22Rv1 (cell line): ENCODE measurements at regions not wholly inside any gene's neighbourhood (a gene's known extent, or its start where the extent isn't known, plus 50 kb on each side); places are given as distances from the start of the nearest gene placed in this dataset.
"Not testable (repeated sequence)": the region's sequence is repeated elsewhere in the genome, so short reads cannot be mapped to it uniquely, and the experiment has no call there.

ENCODE experiments used
- H3K27ac ChIP-seq: fragments of 450-650 bp; 2 replicates; pipeline ENCODE4 v1.5.1; 2017
- ZFX ChIP-seq: fragments of 450-650 bp; IDR thresholded peaks from 2 replicates; pipeline ENCODE4 v1.6.1; 2017; ENCODE audit warnings: antibody characterized with exemption, borderline replicate concordance
- TF ChIP-seq, protein P1 (sequence below): fragments of 450-650 bp; IDR thresholded peaks from 2 replicates; pipeline ENCODE4 v1.5.1; 2017; ENCODE audit warnings: mild to moderate bottlenecking

DNA sequence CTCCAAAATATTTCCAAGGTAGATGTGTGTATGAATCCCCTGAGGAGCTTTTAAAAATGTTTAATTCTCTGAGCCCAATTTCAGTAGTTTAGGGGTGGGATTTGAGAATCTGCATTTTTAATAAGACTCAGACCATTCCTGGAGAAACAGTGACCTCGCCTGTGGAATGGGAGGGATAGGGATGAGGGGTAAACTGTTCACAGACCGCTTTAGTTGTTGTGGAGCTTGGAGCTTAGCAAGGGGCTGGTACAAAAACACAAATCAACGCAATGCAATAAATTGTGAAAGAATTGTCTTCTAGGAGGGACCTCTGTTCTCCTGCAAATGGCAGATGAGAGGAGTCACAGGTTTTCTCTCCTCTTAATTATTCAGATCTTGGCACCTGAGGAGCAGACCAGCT is 239.3 kb upstream of the SULF2 start:
- H3K27ac ChIP-seq = no peak overlapping the region
- TF ChIP-seq, protein P1, sequence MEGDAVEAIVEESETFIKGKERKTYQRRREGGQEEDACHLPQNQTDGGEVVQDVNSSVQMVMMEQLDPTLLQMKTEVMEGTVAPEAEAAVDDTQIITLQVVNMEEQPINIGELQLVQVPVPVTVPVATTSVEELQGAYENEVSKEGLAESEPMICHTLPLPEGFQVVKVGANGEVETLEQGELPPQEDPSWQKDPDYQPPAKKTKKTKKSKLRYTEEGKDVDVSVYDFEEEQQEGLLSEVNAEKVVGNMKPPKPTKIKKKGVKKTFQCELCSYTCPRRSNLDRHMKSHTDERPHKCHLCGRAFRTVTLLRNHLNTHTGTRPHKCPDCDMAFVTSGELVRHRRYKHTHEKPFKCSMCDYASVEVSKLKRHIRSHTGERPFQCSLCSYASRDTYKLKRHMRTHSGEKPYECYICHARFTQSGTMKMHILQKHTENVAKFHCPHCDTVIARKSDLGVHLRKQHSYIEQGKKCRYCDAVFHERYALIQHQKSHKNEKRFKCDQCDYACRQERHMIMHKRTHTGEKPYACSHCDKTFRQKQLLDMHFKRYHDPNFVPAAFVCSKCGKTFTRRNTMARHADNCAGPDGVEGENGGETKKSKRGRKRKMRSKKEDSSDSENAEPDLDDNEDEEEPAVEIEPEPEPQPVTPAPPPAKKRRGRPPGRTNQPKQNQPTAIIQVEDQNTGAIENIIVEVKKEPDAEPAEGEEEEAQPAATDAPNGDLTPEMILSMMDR = no peak
- no peak for TF ChIP-seq ZFX

DNA sequence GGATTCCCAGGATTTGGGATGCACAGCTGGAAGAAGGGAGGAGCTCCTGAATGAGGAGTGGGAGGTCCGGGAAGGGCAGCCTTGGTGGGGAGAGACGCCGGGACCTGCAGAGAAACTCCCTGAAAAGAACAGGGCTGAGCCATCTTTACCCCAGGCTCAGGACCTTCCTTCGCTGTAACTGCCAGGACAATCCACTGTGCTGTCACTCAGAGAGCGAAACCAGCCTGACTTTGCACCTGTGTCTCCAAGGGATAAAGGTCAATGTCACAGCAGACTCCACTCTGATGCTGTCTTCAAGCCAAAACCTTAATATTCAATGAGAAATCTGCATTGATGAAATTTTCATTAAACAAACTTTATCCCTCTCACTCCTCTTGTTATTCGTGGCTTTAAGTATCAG is 235.4 kb upstream of the SULF2 start:
- not testable (repeated sequence) for H3K27ac ChIP-seq

DNA sequence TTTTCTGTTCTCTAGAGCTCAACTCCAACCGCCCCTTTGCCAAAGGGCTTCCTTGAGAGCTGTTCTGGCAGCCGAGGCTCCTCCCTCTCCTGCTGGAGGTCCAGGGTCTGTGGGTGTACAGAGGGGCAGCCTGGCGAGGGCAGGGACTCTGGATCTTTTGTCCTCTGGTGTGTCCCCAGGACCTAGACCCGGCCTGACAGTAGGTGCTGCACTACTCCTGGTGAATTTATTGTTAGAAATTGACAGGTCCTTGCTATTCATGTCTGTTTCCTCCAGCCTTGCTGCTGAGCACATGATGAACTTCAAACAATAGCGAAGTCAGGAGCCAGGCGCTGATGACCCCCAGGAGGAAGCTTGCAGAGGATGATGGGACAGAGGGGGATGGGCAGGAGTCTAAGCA is 234.7 kb upstream of the SULF2 start:
- TF ChIP-seq, protein P1 = no peak
- no peak for TF ChIP-seq ZFX
- no peak overlapping the region for H3K27ac ChIP-seq

DNA sequence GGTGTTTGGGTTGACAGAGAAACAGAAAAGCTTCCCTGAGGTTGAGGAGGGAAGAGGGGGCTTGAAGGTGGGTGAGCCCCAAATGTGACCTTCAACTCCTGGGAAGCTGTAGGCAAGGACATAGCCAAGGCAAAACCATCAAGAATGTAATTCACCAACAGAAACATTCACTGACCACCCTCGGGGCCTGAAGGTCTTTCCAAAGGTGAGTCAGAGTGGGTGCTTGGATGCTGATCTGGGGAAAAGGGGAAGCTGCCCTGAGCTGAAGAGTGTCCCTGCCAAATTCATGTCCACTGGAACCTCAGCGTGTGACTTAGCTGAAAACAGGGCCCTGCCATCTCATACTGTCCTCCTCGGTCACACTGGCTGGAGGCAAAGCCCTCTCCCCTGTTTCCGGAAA is 234.2 kb upstream of the SULF2 start:
- TF ChIP-seq, protein P1 = no peak
- TF ChIP-seq ZFX = no peak
- no peak overlapping the region for H3K27ac ChIP-seq

DNA sequence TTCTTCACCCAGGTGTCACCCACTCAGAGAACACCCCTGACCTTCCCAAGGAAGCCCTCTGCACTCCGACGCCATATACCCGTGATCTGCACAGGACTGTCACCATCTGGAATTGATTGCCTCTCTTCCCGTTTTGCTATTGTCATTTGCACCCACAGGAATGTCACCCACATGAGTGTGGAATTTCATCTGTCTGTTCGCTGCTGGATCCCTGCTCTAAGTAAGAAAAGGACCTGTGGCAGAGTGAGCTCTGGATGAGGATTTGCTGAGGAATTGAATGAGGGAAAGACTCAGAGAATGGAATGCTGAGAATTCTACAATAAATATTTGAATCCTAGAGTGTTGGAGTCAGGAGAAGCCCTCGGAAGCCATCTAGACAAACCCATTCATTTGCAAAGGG is 233.6 kb upstream of the SULF2 start:
- H3K27ac ChIP-seq = not testable (repeated sequence)

DNA sequence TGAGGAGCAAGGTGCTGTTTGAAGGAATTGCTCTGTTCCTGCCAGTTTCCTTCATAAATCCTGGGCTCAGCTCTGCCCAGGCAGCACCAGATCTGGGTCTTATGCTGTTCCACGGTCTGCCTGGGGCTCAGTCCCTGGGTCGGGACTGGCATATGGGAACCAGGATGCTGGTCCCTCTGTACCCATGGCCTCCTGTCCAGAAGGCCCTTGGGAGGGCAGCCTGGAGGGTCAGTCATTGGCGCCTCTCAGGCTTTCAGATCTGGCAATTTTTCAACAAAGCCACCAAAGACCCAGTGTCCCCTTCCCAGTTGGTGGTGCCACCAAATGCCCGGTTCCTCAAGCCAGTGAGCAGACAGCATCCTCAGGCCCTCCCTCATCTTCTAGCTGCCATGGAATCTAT is 232.7 kb upstream of the SULF2 start:
- TF ChIP-seq, protein P1 = no peak
- no peak for TF ChIP-seq ZFX
- no peak overlapping the region for H3K27ac ChIP-seq

DNA sequence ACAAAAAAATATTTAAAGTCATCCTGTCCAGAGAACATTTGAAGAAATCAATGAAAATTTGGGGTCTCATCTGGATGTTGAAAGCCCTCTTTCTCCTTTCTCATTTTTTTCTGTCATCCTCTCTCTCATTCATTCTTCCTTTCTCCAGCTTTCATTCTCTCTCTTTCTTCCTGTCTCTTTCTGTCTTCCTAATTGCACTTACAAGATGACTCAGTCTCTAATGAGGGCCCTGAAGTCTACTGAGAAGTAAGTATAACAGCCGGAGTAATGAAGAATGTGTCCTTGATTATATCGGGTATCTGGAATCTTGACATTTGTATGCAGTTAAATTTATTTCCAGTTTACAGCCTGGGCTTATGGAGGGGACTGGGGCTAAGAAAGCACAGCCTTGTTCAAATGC is 232.2 kb upstream of the SULF2 start:
- no peak for TF ChIP-seq ZFX
- TF ChIP-seq, protein P1 = no peak
- H3K27ac ChIP-seq = no peak overlapping the region

DNA sequence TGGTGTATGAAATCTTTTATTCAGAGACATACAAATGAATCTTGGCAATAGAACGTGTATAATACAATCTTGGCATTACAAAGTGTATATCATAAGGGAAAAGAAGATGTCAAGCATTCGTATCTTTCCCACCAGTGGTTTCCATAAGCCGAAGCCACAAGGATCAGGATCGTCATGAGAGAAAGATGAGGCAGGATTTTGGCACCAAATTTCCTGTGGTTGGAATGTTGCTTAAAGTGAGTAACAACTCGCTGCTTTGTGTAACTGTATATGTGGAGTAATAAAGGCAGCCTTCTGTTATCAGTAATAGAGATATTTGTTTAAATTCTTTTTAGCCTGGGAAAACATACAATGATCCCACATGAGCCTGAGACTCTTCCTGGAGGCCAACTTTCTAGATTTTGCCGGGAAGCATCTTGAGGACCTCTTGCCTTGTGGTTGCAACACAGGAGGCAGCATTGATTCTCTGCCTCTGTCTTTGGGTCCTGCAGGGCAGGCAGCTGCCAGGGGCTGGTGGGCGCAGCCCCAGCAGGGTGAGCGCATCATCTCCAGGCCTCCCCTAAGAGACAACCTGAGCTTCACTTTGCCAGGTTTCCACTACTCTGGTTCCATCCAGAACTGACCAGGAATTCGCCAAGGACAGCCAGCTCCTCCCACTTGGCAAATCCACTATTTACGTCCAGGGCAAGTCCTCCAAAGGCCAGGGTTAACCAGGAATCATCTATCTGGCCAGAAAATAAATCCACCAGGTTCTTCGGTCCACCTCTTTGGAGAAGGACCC is 230.9 kb upstream of the SULF2 start:
- no peak overlapping the region for H3K27ac ChIP-seq
- TF ChIP-seq, protein P1 = no peak
- TF ChIP-seq ZFX = no peak
